ENCODE measurements at regions not wholly inside any gene's neighbourhood (a gene's known extent, or its start where the extent isn't known, plus 50 kb on each side); places are given as distances from the start of the nearest gene placed in this dataset.

DNA sequence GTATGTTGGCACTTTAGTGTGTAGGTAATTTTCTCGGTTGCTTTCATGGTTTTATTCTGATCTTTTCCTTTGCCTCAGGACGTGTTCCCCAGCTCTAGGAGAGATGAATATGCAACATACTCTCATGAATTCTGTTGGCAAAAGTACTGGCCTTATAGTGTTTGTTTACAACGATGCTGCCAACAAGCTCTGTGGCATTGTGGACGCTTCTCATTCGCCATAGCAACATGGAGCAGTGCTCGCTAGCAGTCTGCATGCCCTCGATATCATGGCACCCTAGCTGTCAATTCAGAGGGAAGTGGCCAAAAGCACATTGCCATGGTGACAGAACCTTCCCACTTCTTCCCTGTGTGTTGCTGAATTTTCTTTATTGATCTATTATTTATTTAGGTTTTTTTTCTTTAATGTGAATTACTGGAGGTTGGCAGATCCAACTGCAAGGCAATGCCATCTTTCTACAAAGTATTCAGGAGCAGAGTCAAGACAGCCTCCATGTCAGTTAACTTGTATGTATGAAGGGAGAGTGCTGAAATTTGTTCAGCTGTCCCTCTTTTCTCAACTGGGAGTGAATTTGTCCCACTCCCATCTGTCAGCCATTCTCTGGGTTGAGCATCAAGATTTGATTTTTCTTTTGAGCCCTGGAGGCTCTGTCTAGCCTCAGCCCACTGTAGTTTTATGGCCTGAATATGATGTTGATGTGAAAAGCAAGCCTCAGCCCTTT is 224.9 kb upstream of the VCX3A start:
- H3K4me3 ChIP-seq (ENCODE audit: low read depth, low read length) = no peak overlapping the region
- H3K9me3 ChIP-seq = no peaks in the 10 kb centered on the region
- ChIA-PET CTCF (no interaction called here), POLR2A (no interaction called here)
- no TSS peak for BruUV-seq (replicated peaks)
- Mint-ChIP-seq H3K27me3 (ENCODE audit: insufficient read depth, unreplicated experiment) (no peaks in the 10 kb centered on the region), H3K36me3 (ENCODE audit: insufficient read depth, unreplicated experiment) (no peaks in the 10 kb centered on the region), H3K4me1 (ENCODE audit: low read depth, unreplicated experiment) (no peaks in the 10 kb centered on the region), H3K27ac (ENCODE audit: unreplicated experiment) (no peak overlapping the region), H3K9me3 (ENCODE audit: unreplicated experiment) (no peaks in the 10 kb centered on the region), H3K4me3 (ENCODE audit: unreplicated experiment) (no peak overlapping the region)
- no peaks in the 10 kb centered on the region for H3K4me1 ChIP-seq
- no peak for DNase-seq
- TF ChIP-seq, protein P1, sequence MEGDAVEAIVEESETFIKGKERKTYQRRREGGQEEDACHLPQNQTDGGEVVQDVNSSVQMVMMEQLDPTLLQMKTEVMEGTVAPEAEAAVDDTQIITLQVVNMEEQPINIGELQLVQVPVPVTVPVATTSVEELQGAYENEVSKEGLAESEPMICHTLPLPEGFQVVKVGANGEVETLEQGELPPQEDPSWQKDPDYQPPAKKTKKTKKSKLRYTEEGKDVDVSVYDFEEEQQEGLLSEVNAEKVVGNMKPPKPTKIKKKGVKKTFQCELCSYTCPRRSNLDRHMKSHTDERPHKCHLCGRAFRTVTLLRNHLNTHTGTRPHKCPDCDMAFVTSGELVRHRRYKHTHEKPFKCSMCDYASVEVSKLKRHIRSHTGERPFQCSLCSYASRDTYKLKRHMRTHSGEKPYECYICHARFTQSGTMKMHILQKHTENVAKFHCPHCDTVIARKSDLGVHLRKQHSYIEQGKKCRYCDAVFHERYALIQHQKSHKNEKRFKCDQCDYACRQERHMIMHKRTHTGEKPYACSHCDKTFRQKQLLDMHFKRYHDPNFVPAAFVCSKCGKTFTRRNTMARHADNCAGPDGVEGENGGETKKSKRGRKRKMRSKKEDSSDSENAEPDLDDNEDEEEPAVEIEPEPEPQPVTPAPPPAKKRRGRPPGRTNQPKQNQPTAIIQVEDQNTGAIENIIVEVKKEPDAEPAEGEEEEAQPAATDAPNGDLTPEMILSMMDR (IDR thresholded peaks at IDR 0.05; ENCODE audit: insufficient read depth in 1 of 2, low read depth in 1 of 2, low read length in 1 of 2, severe bottlenecking in 1 of 2, unreplicated experiment in 1 of 2) = no peak
- H3K36me3 ChIP-seq (ENCODE audit: control insufficient read depth, insufficient read depth, low read length) = no peaks in the 10 kb centered on the region
- intact Hi-C loops (cut with micrococcal nuclease; ENCODE audit: unreplicated experiment) = no loop called here
- H3K27me3 ChIP-seq (replicated peaks; ENCODE audit: control insufficient read depth, insufficient read depth, low read length) = no peaks in the 10 kb centered on the region

DNA sequence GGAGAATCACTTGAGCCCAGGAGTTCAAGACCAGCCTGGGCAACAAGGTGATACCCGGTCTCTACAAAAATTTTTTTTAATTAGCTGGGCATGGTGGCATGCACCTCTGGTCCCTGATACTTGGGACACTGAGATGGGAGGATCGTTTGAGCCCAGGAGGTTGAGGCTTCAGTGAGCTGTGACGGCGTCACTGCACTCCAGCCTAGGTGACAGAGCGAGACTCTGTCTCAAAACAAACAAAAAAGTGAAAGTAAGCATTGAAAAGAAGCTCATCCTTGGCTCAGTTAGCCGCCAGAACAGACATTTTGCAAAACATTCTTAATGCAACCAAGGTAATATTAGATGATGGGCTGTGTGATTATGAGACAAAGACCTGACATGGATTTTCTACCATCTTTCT is 223.3 kb upstream of the VCX3A start:
- BruUV-seq (replicated peaks) = no TSS peak
- no peaks in the 10 kb centered on the region for H3K9me3 ChIP-seq
- Mint-ChIP-seq H3K4me3 (ENCODE audit: unreplicated experiment) (no peak overlapping the region), H3K9me3 (ENCODE audit: unreplicated experiment) (no peaks in the 10 kb centered on the region), H3K27me3 (ENCODE audit: insufficient read depth, unreplicated experiment) (no peaks in the 10 kb centered on the region), H3K4me1 (ENCODE audit: low read depth, unreplicated experiment) (no peaks in the 10 kb centered on the region), H3K36me3 (ENCODE audit: insufficient read depth, unreplicated experiment) (no peaks in the 10 kb centered on the region), H3K27ac (ENCODE audit: unreplicated experiment) (no peak overlapping the region)
- POLR2A ChIA-PET = no interaction called here
- H3K36me3 ChIP-seq (ENCODE audit: control insufficient read depth, insufficient read depth, low read length) = no peaks in the 10 kb centered on the region
- H3K27me3 ChIP-seq (replicated peaks; ENCODE audit: control insufficient read depth, insufficient read depth, low read length) = no peaks in the 10 kb centered on the region
- no peak overlapping the region for H3K4me3 ChIP-seq (ENCODE audit: low read depth, low read length)
- CTCF ChIA-PET = no interaction called here
- DNase-seq = no peak
- intact Hi-C loops (cut with micrococcal nuclease; ENCODE audit: unreplicated experiment) = no loop called here
- H3K4me1 ChIP-seq = no peaks in the 10 kb centered on the region
- TF ChIP-seq, protein P1 (IDR thresholded peaks at IDR 0.05; ENCODE audit: insufficient read depth in 1 of 2, low read depth in 1 of 2, low read length in 1 of 2, severe bottlenecking in 1 of 2, unreplicated experiment in 1 of 2) = no peak

DNA sequence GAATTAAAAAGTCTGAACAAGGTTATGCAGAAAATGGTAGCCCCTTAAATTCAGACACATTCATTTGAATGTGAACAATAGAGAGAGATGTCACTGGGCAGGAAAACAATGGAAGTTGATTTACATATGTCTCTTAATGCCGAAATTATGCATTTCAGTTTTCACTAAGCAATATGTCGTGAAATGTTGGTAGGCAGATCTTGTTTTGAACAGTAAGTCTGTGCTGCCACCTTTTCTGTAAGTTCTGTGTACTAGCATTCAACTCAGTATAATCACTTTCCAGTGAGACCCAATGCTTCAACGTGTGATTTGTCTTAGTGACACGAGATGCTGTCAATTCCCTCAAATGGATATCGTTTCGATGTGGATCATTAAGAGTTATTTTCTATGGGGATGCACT is 222.7 kb upstream of the VCX3A start:
- no peaks in the 10 kb centered on the region for H3K4me1 Mint-ChIP-seq (ENCODE audit: low read depth, unreplicated experiment)
- DNase-seq = no peak
- H3K27me3 Mint-ChIP-seq (ENCODE audit: insufficient read depth, unreplicated experiment) = no peaks in the 10 kb centered on the region
- POLR2A ChIA-PET = no interaction called here
- intact Hi-C loops (cut with micrococcal nuclease; ENCODE audit: unreplicated experiment) = no loop called here
- no peak overlapping the region for H3K27ac Mint-ChIP-seq (ENCODE audit: unreplicated experiment)
- Histone ChIP-seq H3K4me3 (ENCODE audit: low read depth, low read length) (no peak overlapping the region), H3K9me3 (no peaks in the 10 kb centered on the region), H3K27me3 (replicated peaks; ENCODE audit: control insufficient read depth, insufficient read depth, low read length) (no peaks in the 10 kb centered on the region), H3K36me3 (ENCODE audit: control insufficient read depth, insufficient read depth, low read length) (no peaks in the 10 kb centered on the region), H3K4me1 (no peaks in the 10 kb centered on the region)
- TF ChIP-seq, protein P1 (IDR thresholded peaks at IDR 0.05; ENCODE audit: insufficient read depth in 1 of 2, low read depth in 1 of 2, low read length in 1 of 2, severe bottlenecking in 1 of 2, unreplicated experiment in 1 of 2) = no peak
- CTCF ChIA-PET = no interaction called here
- H3K4me3 Mint-ChIP-seq (ENCODE audit: unreplicated experiment) = no peak overlapping the region
- H3K36me3 Mint-ChIP-seq (ENCODE audit: insufficient read depth, unreplicated experiment) = no peaks in the 10 kb centered on the region
- no peaks in the 10 kb centered on the region for H3K9me3 Mint-ChIP-seq (ENCODE audit: unreplicated experiment)
- BruUV-seq (replicated peaks) = no TSS peak

Data from Caco-2 (cell line).